G401.6 (cell line): ENCODE measurements at regions not wholly inside any gene's neighbourhood (a gene's known extent, or its start where the extent isn't known, plus 50 kb on each side); places are given as distances from the start of the nearest gene placed in this dataset.

Experiments
- FAIRE-seq: peaks from 2 replicates; lab custom pipeline; 2012; peaks lifted over from hg19 to GRCh38; lab: Jason Lieb, UNC

- no peak for FAIRE-seq
These were observed 174.1 kb upstream of the SLCO3A1 start for GRCh38 chr15:91679447-91679846.

GRCh38 chr15:91685436-91685835 is 168.1 kb upstream of the SLCO3A1 start:
- no peak for FAIRE-seq

- FAIRE-seq: no peak
These were observed 164.7 kb upstream of the SLCO3A1 start for GRCh38 chr15:91688811-91689210.

- no peak for FAIRE-seq
These were observed 164.1 kb upstream of the SLCO3A1 start for GRCh38 chr15:91689377-91689776.

- FAIRE-seq: no peak
These were observed 160.9 kb upstream of the SLCO3A1 start for GRCh38 chr15:91692596-91692995.

GRCh38 chr15:91694131-91694830 is 159.2 kb upstream of the SLCO3A1 start:
- no peak for FAIRE-seq

GRCh38 chr15:91694831-91695210 is 158.7 kb upstream of the SLCO3A1 start:
- FAIRE-seq: no peak

- FAIRE-seq: no peak
These were observed 157.7 kb upstream of the SLCO3A1 start for GRCh38 chr15:91695799-91696198.

GRCh38 chr15:91696981-91697380 is 156.5 kb upstream of the SLCO3A1 start:
- no peak for FAIRE-seq

GRCh38 chr15:91698241-91698640 is 155.3 kb upstream of the SLCO3A1 start:
- no peak for FAIRE-seq

GRCh38 chr15:91699741-91700140 is 153.8 kb upstream of the SLCO3A1 start:
- no peak for FAIRE-seq

- FAIRE-seq: no peak
These were observed 150.2 kb upstream of the SLCO3A1 start for GRCh38 chr15:91703274-91703673.

- no peak for FAIRE-seq
These were observed 149.2 kb upstream of the SLCO3A1 start for GRCh38 chr15:91704343-91704742.

GRCh38 chr15:91706322-91707032 is 147.0 kb upstream of the SLCO3A1 start:
- no peak for FAIRE-seq

- FAIRE-seq: no peak
These were observed 143.3 kb upstream of the SLCO3A1 start for GRCh38 chr15:91710080-91710698.

- no peak for FAIRE-seq
These were observed 142.0 kb upstream of the SLCO3A1 start for GRCh38 chr15:91711384-91712033.

GRCh38 chr15:91712286-91712685 is 141.2 kb upstream of the SLCO3A1 start:
- no peak for FAIRE-seq

GRCh38 chr15:91716536-91716935 is 137.0 kb upstream of the SLCO3A1 start:
- FAIRE-seq: no peak

GRCh38 chr15:91717811-91718210 is 135.7 kb upstream of the SLCO3A1 start:
- FAIRE-seq: no peak

- FAIRE-seq: no peak
These were observed 129.5 kb upstream of the SLCO3A1 start for GRCh38 chr15:91723959-91724358.

GRCh38 chr15:91733661-91734060 is 119.8 kb upstream of the SLCO3A1 start:
- no peak for FAIRE-seq

- no peak for FAIRE-seq
These were observed 116.2 kb upstream of the SLCO3A1 start for GRCh38 chr15:91737151-91737818.
